Right renal pelvis (tissue), 4 donors: ENCODE measurements at regions not wholly inside any gene's neighbourhood (a gene's known extent, or its start where the extent isn't known, plus 50 kb on each side); places are given as distances from the start of the nearest gene placed in this dataset.
A peak's percentile ranks its signal among the peaks of the same experiment; 100 is the strongest.

Source experiments
- DNase-seq, 4 donors: peaks; one replicate each; pipeline ENCODE4 v3.0.0-alpha.2; 2013; ENCODE audit warnings: low read depth in 4 of 4, low spot score in 3 of 4, missing footprints in 1 of 4

- no peak for DNase-seq
These were observed 55.2 kb upstream of the KCNH8 start for GRCh38 chr3:19093084-19093483.

- DNase-seq: no peak
These were observed 70.9 kb upstream of the KCNH8 start for GRCh38 chr3:19077388-19077787.

- DNase-seq: no peak
These were observed 73.3 kb upstream of the KCNH8 start for GRCh38 chr3:19075037-19075436.

- DNase-seq: no peak
These were observed 73.9 kb upstream of the KCNH8 start for GRCh38 chr3:19074257-19074900.

GRCh38 chr3:19073341-19074105, 74.8 kb upstream of the KCNH8 start:
- no peak for DNase-seq

GRCh38 chr3:19070325-19070724, 78.0 kb upstream of the KCNH8 start:
- no peak for DNase-seq

GRCh38 chr3:19065027-19065426, 83.3 kb upstream of the KCNH8 start:
- peak in 2 of 4 donors; percentile 5 to 10 for DNase-seq

- no peak for DNase-seq
These were observed 84.4 kb upstream of the KCNH8 start for GRCh38 chr3:19063936-19064335.

GRCh38 chr3:19060404-19060803, 87.9 kb upstream of the KCNH8 start:
- no peak for DNase-seq

- no peak for DNase-seq
These were observed 95.4 kb upstream of the KCNH8 start for GRCh38 chr3:19052874-19053273.

GRCh38 chr3:19046440-19046839, 101.9 kb upstream of the KCNH8 start:
- DNase-seq: no peak

- no peak for DNase-seq
These were observed 117.8 kb upstream of the KCNH8 start for GRCh38 chr3:19030522-19030839.

GRCh38 chr3:19029837-19030521, 118.3 kb upstream of the KCNH8 start:
- DNase-seq: no peak

GRCh38 chr3:19025441-19025840, 122.9 kb upstream of the KCNH8 start:
- no peak for DNase-seq

- DNase-seq: no peak
These were observed 125.8 kb upstream of the KCNH8 start for GRCh38 chr3:19022546-19022945.

- DNase-seq: no peak
These were observed 131.5 kb upstream of the KCNH8 start for GRCh38 chr3:19016851-19017250.

GRCh38 chr3:19013879-19014278, 134.4 kb upstream of the KCNH8 start:
- DNase-seq: no peak

- DNase-seq: no peak
These were observed 135.5 kb upstream of the KCNH8 start for GRCh38 chr3:19012846-19013245.

- DNase-seq: no peak
These were observed 145.7 kb upstream of the KCNH8 start for GRCh38 chr3:19002606-19003005.

- no peak for DNase-seq
These were observed 150.2 kb upstream of the KCNH8 start for GRCh38 chr3:18998069-18998468.

GRCh38 chr3:18992709-18993108, 155.6 kb upstream of the KCNH8 start:
- DNase-seq: no peak

GRCh38 chr3:18989237-18989795, 159.0 kb upstream of the KCNH8 start:
- no peak for DNase-seq
